ENCODE measurements at regions not wholly inside any gene's neighbourhood (a gene's known extent, or its start where the extent isn't known, plus 50 kb on each side); places are given as distances from the start of the nearest gene placed in this dataset.
A peak's percentile ranks its signal among the peaks of the same experiment; 100 is the strongest.

DNA sequence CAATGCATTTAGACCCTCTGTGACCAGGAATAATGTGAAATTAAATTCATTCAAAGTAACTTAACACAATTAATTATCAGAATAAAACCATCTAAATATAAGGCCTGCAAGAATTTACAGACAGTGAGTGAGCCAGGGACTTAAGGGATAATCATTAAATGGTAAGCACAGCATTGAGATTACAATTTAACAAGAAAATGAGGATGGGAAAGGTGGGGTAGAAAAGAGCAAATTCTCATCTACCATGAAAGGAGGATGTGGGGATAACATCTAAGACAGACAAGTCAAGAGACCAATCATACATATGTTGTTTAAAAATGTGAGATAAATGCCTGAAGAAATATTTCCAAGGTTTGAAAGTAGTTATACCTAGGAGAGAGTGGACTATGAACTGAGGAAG is 259.3 kb upstream of the NT5C1B start:
- Histone ChIP-seq H3K4me1 (peaks cover 0 to 13% (median 0%) of the 10 kb centered on the region in 12 donors), H3K36me3 (no peaks in the 10 kb centered on the region), H3K9me3 (no peaks in the 10 kb centered on the region), H3K4me3 (no peak overlapping the region), H3K27ac (no peak overlapping the region), H3K27me3 (no peaks in the 10 kb centered on the region)
- no peak for TF ChIP-seq POLR2A (IDR thresholded peaks at IDR 0.05)
- intact Hi-C loops (cut with DNase I): no loop called here
- DNase-seq (no peak), ATAC-seq (no peak)

DNA sequence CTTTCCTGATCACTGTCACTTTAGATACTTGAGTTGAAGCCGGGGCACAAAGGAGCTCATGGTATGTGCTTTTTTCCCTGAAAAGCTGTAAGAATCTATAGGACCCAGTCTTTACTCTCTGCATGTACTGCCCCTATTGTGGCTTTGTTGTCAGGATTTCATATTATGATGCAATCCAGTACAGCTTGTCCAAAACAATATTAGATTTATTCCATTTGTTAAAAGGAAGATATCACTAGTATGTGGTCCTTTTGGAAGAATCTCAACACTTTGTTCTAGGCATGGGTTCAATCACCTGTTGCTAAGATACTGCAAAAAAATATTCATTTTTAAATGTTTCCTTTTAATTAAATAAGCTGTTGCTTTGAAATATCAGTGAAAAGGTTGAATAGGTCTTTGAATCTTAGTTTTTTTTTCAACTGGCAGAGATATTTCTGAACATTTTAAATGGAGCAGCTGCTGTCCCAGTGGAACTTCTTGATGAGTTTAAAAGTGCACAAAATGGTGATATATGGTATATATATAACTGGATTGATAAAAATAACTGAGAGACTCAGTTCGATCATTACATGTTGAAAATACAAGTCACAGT is 256.6 kb upstream of the NT5C1B start:
- ATAC-seq: peak in 3 of 4 donors; percentile 30 to 58 (median 31)
- TF ChIP-seq POLR2A (IDR thresholded peaks at IDR 0.05): no peak
- TF ChIP-seq, protein P1, sequence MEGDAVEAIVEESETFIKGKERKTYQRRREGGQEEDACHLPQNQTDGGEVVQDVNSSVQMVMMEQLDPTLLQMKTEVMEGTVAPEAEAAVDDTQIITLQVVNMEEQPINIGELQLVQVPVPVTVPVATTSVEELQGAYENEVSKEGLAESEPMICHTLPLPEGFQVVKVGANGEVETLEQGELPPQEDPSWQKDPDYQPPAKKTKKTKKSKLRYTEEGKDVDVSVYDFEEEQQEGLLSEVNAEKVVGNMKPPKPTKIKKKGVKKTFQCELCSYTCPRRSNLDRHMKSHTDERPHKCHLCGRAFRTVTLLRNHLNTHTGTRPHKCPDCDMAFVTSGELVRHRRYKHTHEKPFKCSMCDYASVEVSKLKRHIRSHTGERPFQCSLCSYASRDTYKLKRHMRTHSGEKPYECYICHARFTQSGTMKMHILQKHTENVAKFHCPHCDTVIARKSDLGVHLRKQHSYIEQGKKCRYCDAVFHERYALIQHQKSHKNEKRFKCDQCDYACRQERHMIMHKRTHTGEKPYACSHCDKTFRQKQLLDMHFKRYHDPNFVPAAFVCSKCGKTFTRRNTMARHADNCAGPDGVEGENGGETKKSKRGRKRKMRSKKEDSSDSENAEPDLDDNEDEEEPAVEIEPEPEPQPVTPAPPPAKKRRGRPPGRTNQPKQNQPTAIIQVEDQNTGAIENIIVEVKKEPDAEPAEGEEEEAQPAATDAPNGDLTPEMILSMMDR (IDR thresholded peaks at IDR 0.05): no peak

DNA sequence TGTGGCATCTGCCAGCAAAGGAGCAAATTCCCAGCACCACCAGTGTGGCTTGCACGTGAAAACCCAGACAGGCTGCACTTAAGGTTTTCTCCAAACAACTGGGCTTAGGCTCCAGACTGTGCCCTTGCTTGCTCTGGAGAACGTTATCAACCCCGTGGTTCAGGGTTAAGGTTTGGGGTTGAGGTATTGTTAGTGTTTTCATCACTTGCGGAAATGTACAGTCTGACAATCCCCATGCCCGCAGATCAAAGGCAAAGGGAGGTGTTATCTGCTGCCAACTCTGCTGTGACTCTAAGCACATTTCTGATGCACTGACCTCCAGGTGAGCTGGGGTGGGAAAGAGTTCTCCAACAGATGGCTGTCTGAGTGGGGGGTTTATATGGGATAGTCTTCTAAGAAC is 253.5 kb upstream of the NT5C1B start:
- intact Hi-C loops (cut with DNase I): no loop called here
- no peaks in the 10 kb centered on the region for H3K36me3 ChIP-seq
- H3K4me3 ChIP-seq: no peak overlapping the region
- ATAC-seq (peak in 1 of 4 donors; percentile 37), DNase-seq (no peak)
- H3K27me3 ChIP-seq: no peaks in the 10 kb centered on the region
- no peak overlapping the region for H3K27ac ChIP-seq
- TF ChIP-seq, protein P1 (IDR thresholded peaks at IDR 0.05): no peak
- TF ChIP-seq POLR2A (IDR thresholded peaks at IDR 0.05): no peak
- peaks cover 0 to 13% (median 0%) of the 10 kb centered on the region in 12 donors for H3K4me1 ChIP-seq
- 15 to 52% (median 40%) methylated on average over 3 to 5 of the region's 5 CpGs for WGBS, 4 donors
- no peaks in the 10 kb centered on the region for H3K9me3 ChIP-seq

More for the DNA sequence above, 256.6 kb upstream of the NT5C1B start:
- no peak for DNase-seq
- Histone ChIP-seq H3K27ac (no peak overlapping the region), H3K4me1 (peaks cover 0 to 13% (median 0%) of the 10 kb centered on the region in 12 donors), H3K36me3 (no peaks in the 10 kb centered on the region), H3K9me3 (no peaks in the 10 kb centered on the region), H3K4me3 (no peak overlapping the region), H3K27me3 (no peaks in the 10 kb centered on the region)
- 57 to 78% (median 72%) methylated on average over 2 of the region's 2 CpGs for WGBS, 4 donors
- intact Hi-C loops (cut with DNase I): no loop called here

DNA sequence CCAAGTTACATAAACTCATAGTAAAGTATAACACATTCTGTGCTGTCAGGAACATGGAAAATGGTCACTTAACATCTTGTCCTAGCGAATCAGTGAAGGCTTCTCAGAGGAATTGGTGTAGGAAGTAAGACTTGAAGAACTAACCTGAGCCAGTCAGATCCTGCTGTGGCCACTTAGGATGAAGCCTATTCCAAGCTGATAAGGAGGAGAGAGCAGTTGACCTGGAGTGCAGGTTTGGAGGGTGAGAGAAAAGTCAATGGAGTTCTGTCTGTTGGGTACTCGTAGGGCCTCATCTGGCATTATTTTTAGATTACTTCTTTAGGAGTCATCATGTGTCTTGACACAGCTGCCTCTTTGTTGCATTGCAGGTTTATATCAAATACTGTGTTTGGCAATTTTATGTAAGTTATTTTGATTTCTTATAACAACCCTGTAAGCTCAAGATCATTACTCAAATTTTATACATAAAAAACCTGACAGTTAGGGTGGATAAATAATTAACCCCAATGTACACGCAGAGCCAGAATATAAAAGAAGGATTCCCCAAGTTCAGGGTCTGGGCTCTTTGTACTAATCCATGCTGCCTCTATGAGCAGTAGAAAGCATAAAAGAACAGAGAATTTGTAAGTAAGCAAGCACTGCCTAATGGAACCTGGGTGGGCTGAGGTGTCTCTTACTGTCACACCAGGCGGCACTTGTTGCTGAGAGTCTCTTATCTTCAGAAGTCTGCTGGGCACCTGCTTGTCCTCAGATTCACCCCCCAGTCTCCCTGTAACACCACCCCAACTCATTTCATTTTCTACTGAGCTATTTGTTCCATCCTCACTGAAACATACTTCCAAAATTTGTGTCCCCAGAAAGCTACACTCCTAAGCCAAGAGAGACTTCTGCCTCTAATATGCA is 252.1 kb upstream of the NT5C1B start:
- ATAC-seq (no peak), DNase-seq (no peak)
- Histone ChIP-seq H3K27me3 (no peaks in the 10 kb centered on the region), H3K4me3 (no peak overlapping the region), H3K9me3 (no peaks in the 10 kb centered on the region), H3K4me1 (peaks cover 0 to 13% (median 0%) of the 10 kb centered on the region in 12 donors), H3K27ac (no peak overlapping the region), H3K36me3 (no peaks in the 10 kb centered on the region)
- intact Hi-C loops (cut with DNase I): no loop called here
- WGBS, 4 donors: 77 to 86% (median 81%) methylated on average over 4 of the region's 4 CpGs
- TF ChIP-seq, protein P1 (IDR thresholded peaks at IDR 0.05): no peak
- TF ChIP-seq POLR2A (IDR thresholded peaks at IDR 0.05): no peak

Measured in heart left ventricle (tissue), 16 donors.